H1 (cell line): ENCODE measurements at regions not wholly inside any gene's neighbourhood (a gene's known extent, or its start where the extent isn't known, plus 50 kb on each side); places are given as distances from the start of the nearest gene placed in this dataset.

Experiments used
- CHD2 ChIP-seq: IDR thresholded peaks from 2 replicates; pipeline ENCODE4 v1.6.1; 2012; ENCODE audit warnings: low read length, improper control_type of control experiment
- CTCF ChIP-seq, 3 experiments: IDR thresholded peaks; 1 replicate in 2 of 3; 2 replicates in 1 of 3; pipeline versions ENCODE4 v1.5.1 to v1.6.1; 2011; ENCODE audit warnings: low read length in 3 of 3, mild to moderate bottlenecking in 3 of 3, inconsistent platforms in 2 of 3, low read depth in 1 of 3, moderate library complexity in 1 of 3; ENCODE audit not compliant: insufficient read depth in 1 of 3; ENCODE audit errors: control extremely low read depth in 1 of 3
- HDAC2 ChIP-seq, 2 experiments: fragments of 300-600 bp in 1 of 2; sonication (generic) in 1 of 2; IDR thresholded peaks; 2 replicates each; pipeline ENCODE4 v1.6.1; 2011 to 2012; ENCODE audit warnings: low read depth in 2 of 2, low read length in 2 of 2, mild to moderate bottlenecking in 2 of 2, moderate library complexity in 2 of 2, borderline replicate concordance in 1 of 2, inconsistent platforms in 1 of 2
- JUN ChIP-seq: IDR thresholded peaks from 2 replicates; pipeline ENCODE4 v1.6.1; 2011; ENCODE audit warnings: low read depth, mild to moderate bottlenecking, improper control_type of control experiment, low read length
- JUND ChIP-seq: IDR thresholded peaks from 2 replicates; pipeline ENCODE4 v1.6.1; 2011; ENCODE audit warnings: mild to moderate bottlenecking, improper control_type of control experiment, low read length
- MAX ChIP-seq: IDR thresholded peaks from 2 replicates; pipeline ENCODE4 v1.6.1; 2012; ENCODE audit warnings: inconsistent platforms
- POLR2A ChIP-seq, 2 experiments: IDR thresholded peaks; 1 replicate in 1 of 2; 2 replicates in 1 of 2; pipeline ENCODE4 v1.6.1; 2011; ENCODE audit warnings: low read depth in 2 of 2, low read length in 2 of 2, mild to moderate bottlenecking in 2 of 2; ENCODE audit errors: control extremely low read depth in 1 of 2
- POLR2AphosphoS5 ChIP-seq: IDR thresholded peaks from 2 replicates; pipeline ENCODE4 v1.6.1; 2011; ENCODE audit warnings: low read depth, low read length
- RFX5 ChIP-seq: IDR thresholded peaks from 2 replicates; pipeline ENCODE4 v1.6.1; 2011; ENCODE audit warnings: low read depth, low read length, improper control_type of control experiment, borderline replicate concordance
- RXRA ChIP-seq: IDR thresholded peaks from 2 replicates; pipeline ENCODE4 v1.6.1; 2011; ENCODE audit warnings: low read depth, mild to moderate bottlenecking, low read length, moderate library complexity; ENCODE audit not compliant: insufficient read depth
- TAF1 ChIP-seq: IDR thresholded peaks from 2 replicates; pipeline ENCODE4 v1.6.1; 2011; ENCODE audit warnings: mild to moderate bottlenecking, low read depth, low read length
- YY1 ChIP-seq: IDR thresholded peaks from 2 replicates; pipeline ENCODE4 v1.6.1; 2011; ENCODE audit warnings: low read depth, mild to moderate bottlenecking, low read length

- TF ChIP-seq MAX (no peak), CTCF (IDR thresholded peaks at IDR 0.05; ENCODE audit: control extremely low read depth in 1 of 3, insufficient read depth in 1 of 3, low read depth in 1 of 3, low read length in 3 of 3) (no peak), CHD2 (no peak), YY1 (no peak), TAF1 (no peak), JUND (no peak), RFX5 (no peak), POLR2AphosphoS5 (no peak), JUN (no peak), HDAC2 (IDR thresholded peaks at IDR 0.05; ENCODE audit: borderline replicate concordance in 1 of 2, low read depth in 2 of 2, low read length in 2 of 2) (no peak), RXRA (no peak), POLR2A (IDR thresholded peaks at IDR 0.05; ENCODE audit: control extremely low read depth in 1 of 2, low read depth in 2 of 2, low read length in 2 of 2) (no peak)
Observed at GRCh38 chr9:105151686-105151995, 92.8 kb upstream of the SLC44A1 start.
